Thyroid gland (tissue), 4 donors: ENCODE measurements at regions not wholly inside any gene's neighbourhood (a gene's known extent, or its start where the extent isn't known, plus 50 kb on each side); places are given as distances from the start of the nearest gene placed in this dataset.
"Not testable (repeated sequence)": the region's sequence is repeated elsewhere in the genome, so short reads cannot be mapped to it uniquely, and the experiment has no call there.

Experiments used
- DNase-seq, 2 donors: peaks; one replicate each; pipeline ENCODE4 v3.0.0-alpha.2; 2019
- H3K27ac ChIP-seq, 3 donors: fragments of 200-600 bp; sonication (generic); 1 replicate in 2 of 3; 2 replicates in 1 of 3; pipeline ENCODE4 v1.5.1; 2016 to 2019; ENCODE audit warnings: mild to moderate bottlenecking in 1 of 3, moderate library complexity in 1 of 3
- H3K27me3 ChIP-seq: fragments of 200-600 bp; sonication (generic); one replicate; pipeline ENCODE4 v1.5.1; 2019
- H3K36me3 ChIP-seq, 2 donors: fragments of 200-600 bp; sonication (generic); one replicate each; pipeline ENCODE4 v1.5.1; 2016 to 2019
- H3K4me1 ChIP-seq, 2 donors: fragments of 200-600 bp; sonication (generic); one replicate each; pipeline ENCODE4 v1.5.1; 2017 to 2019
- H3K4me3 ChIP-seq, 3 donors: fragments of 200-600 bp; sonication (generic); replicated peaks in 1 of 3; 1 replicate in 2 of 3; 2 replicates in 1 of 3; pipeline ENCODE4 v1.5.1; 2016; ENCODE audit warnings: mild to moderate bottlenecking in 1 of 3
- H3K9me3 ChIP-seq: fragments of 200-600 bp; sonication (generic); one replicate; pipeline ENCODE4 v1.5.1; 2017
- CTCF ChIP-seq, 6 experiments: fragments of 200-600 bp in 3 of 6; fragments of 450-650 bp in 3 of 6; sonication (generic) in 3 of 6; IDR thresholded peaks; one replicate each; pipeline ENCODE4 v1.5.1; 2016 to 2019; ENCODE audit warnings: antibody characterized with exemption in 6 of 6, mild to moderate bottlenecking in 2 of 6, inconsistent platforms in 1 of 6, moderate library complexity in 1 of 6
- POLR2A ChIP-seq, 2 donors: fragments of 450-650 bp; IDR thresholded peaks; one replicate each; pipeline ENCODE4 v1.6.1; 2017; ENCODE audit warnings: antibody characterized with exemption in 2 of 2, mild to moderate bottlenecking in 2 of 2, moderate library complexity in 1 of 2
- WGBS, 2 donors: methylation state at CpG; one replicate each; pipeline ENCODE4 v1.1.5; 2017; 5-methylcytosine and 5-hydroxymethylcytosine counted together
- intact Hi-C: fragments of 100-400 bp; cut with DNase I; formaldehyde crosslinking; loops from one replicate; pipeline ENCODE4 v1.15.1; 2023

DNA sequence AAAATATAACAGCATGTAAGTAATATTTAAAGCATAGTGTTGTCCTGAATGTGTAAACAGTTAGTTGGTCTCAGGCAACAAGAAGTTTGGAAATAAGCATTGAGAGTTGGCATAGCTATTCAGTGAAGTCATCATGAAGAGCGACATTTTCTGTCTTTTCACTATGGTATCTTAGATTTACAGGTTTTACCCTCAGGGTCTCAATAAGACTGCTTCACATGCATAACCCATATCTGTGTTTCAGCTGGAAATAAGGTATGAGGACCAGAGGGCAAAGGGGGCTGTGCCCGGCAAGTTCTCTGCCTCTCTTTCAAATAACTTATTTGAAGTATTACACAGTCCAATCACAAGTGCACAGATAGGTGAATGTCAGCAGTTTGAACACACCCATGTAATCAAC, 290.2 kb upstream of the CNTN3 start:
- no peak for DNase-seq
- Histone ChIP-seq H3K4me1 (no peaks in the 10 kb centered on the region), H3K27ac (no peak overlapping the region), H3K9me3 (no peaks in the 10 kb centered on the region), H3K36me3 (no peaks in the 10 kb centered on the region), H3K27me3 (no peaks in the 10 kb centered on the region), H3K4me3 (no peak overlapping the region)
- intact Hi-C loops = no loop called here
- TF ChIP-seq CTCF (IDR thresholded peaks at IDR 0.05) (no peak), POLR2A (IDR thresholded peaks at IDR 0.05) (no peak)
- 76 to 98% methylated on average over 2 of the region's 2 CpGs for WGBS, 2 donors

DNA sequence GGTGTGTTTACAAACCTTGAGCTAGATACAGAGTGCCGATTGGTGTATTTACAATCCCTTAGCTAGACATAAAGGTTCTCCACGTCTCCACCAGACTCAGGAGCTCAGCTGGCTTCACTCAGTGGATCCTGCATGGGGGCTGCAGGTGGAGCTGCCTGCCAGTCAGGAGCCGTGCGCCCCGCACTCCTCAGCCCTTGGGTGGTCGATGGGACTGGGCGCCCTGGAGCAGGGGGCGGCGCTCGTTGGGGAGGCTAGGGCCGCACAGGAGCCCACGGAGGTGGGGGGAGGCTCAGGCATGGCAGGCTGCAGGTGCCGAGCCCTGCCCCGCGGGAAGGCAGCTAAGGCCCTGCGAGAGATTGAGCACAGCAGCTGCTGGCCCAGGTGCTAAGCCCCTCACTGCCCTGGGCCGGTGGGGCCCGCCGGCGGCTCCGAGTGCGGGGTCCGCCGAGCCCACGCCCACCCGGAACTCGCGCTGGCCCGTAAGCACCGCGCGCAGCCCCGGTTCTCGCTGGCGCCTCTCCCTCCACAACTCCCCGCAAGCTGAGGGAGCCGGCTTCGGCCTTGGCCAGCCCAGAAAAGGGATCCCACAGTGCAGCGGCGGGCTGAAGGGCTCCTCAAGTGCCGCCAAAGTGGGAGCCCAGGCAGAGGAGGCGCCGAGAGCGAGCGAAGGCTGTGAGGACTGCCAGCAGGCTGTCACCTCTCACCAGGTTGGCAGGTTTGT, 285.5 kb upstream of the CNTN3 start:
- DNase-seq, H3K27me3 ChIP-seq, H3K4me1 ChIP-seq, H3K27ac ChIP-seq, intact Hi-C loops, H3K9me3 ChIP-seq, H3K36me3 ChIP-seq, H3K4me3 ChIP-seq: not testable (repeated sequence)
- 89 to 92% methylated on average over 18 to 23 of the region's 45 CpGs for WGBS, 2 donors

GRCh38 chr3:74897006-74897405, 282.5 kb upstream of the CNTN3 start:
- WGBS, 2 donors = 58 to 69% methylated on average over 2 of the region's 2 CpGs
- no peaks in the 10 kb centered on the region for H3K4me1 ChIP-seq
- no peaks in the 10 kb centered on the region for H3K27me3 ChIP-seq
- intact Hi-C loops = no loop called here
- no peak overlapping the region for H3K27ac ChIP-seq
- H3K36me3 ChIP-seq = no peaks in the 10 kb centered on the region
- DNase-seq = no peak
- H3K9me3 ChIP-seq = no peaks in the 10 kb centered on the region
- no peak overlapping the region for H3K4me3 ChIP-seq
- TF ChIP-seq CTCF (IDR thresholded peaks at IDR 0.05) (no peak), POLR2A (IDR thresholded peaks at IDR 0.05) (no peak)

- Histone ChIP-seq H3K4me1 (no peaks in the 10 kb centered on the region), H3K9me3 (no peaks in the 10 kb centered on the region), H3K36me3 (no peaks in the 10 kb centered on the region), H3K27ac (no peak overlapping the region), H3K27me3 (no peaks in the 10 kb centered on the region), H3K4me3 (no peak overlapping the region)
- no peak for TF ChIP-seq POLR2A (IDR thresholded peaks at IDR 0.05)
- TF ChIP-seq CTCF (IDR thresholded peaks at IDR 0.05) = no peak
- intact Hi-C loops = no loop called here
- DNase-seq = no peak
- WGBS, 2 donors = 84 to 87% methylated on average over 6 of the region's 6 CpGs
These were observed 276.9 kb upstream of the CNTN3 start for GRCh38 chr3:74891312-74891711.

- no peaks in the 10 kb centered on the region for H3K27me3 ChIP-seq
- 68 to 81% methylated on average over 2 of the region's 2 CpGs for WGBS, 2 donors
- no peaks in the 10 kb centered on the region for H3K9me3 ChIP-seq
- H3K36me3 ChIP-seq = no peaks in the 10 kb centered on the region
- no peak overlapping the region for H3K27ac ChIP-seq
- no peak overlapping the region for H3K4me3 ChIP-seq
- no peaks in the 10 kb centered on the region for H3K4me1 ChIP-seq
- intact Hi-C loops = no loop called here
- TF ChIP-seq POLR2A (IDR thresholded peaks at IDR 0.05) (no peak), CTCF (IDR thresholded peaks at IDR 0.05) (no peak)
- no peak for DNase-seq
These were observed 269.2 kb upstream of the CNTN3 start for GRCh38 chr3:74883690-74884089.
